HEK293 (cell line): ENCODE measurements at regions not wholly inside any gene's neighbourhood (a gene's known extent, or its start where the extent isn't known, plus 50 kb on each side); places are given as distances from the start of the nearest gene placed in this dataset.

Experiments used
- CTCF ChIA-PET: fragments of 350-600 bp; formaldehyde crosslinking; extraction: SDS; loops from one replicate; lab custom pipeline; 2021; ENCODE audit warnings: antibody characterized with exemption; lab: Yijun Ruan, JAX
- POLR2A ChIA-PET: fragments of 300-600 bp; formaldehyde crosslinking; extraction: SDS; loops from one replicate; lab custom pipeline; 2020; ENCODE audit warnings: antibody characterized with exemption, inconsistent platforms; lab: Yijun Ruan, JAX
- H3K27ac ChIP-seq: fragments of 200-500 bp; sonication (Bioruptor generic); 2 replicates; pipeline ENCODE4 v1.5.1; 2014; ENCODE audit warnings: low read depth, low read length, control low read depth, inconsistent platforms; ENCODE audit errors: extremely low read depth
- H3K36me3 ChIP-seq, 2 experiments: fragments of 200-500 bp in 1 of 2; sonication (Bioruptor generic) in 1 of 2; 1 replicate in 1 of 2; 2 replicates in 1 of 2; pipeline ENCODE4 v1.5.1; 2014 to 2017; ENCODE audit warnings: inconsistent platforms in 2 of 2, low read length in 2 of 2; ENCODE audit not compliant: control insufficient read depth in 2 of 2, insufficient read depth in 1 of 2
- H3K4me1 ChIP-seq: fragments of 200-500 bp; sonication (Bioruptor generic); 2 replicates; pipeline ENCODE4 v1.5.1; 2014; ENCODE audit warnings: mild to moderate bottlenecking, low read length, inconsistent platforms; ENCODE audit not compliant: control insufficient read depth, insufficient read depth
- H3K4me3 ChIP-seq: 2 replicates; pipeline ENCODE4 v1.5.1; 2011; ENCODE audit warnings: low read depth, mild to moderate bottlenecking, control low read depth, low read length, moderate library complexity
- H3K9me3 ChIP-seq: fragments of 200-500 bp; sonication (Bioruptor generic); 2 replicates; pipeline ENCODE4 v1.5.1; 2014; ENCODE audit warnings: low read depth, low read length, inconsistent platforms; ENCODE audit not compliant: control insufficient read depth, insufficient read depth
- EGR2 ChIP-seq: fragments of 450-650 bp; formaldehyde crosslinking; IDR thresholded peaks from 2 replicates; pipeline ENCODE4 v1.5.1; 2016; ENCODE audit warnings: low read depth, missing biosample characterization, missing genetic modification characterization
- HOXA7 ChIP-seq: sonication (generic); formaldehyde crosslinking; IDR thresholded peaks from 2 replicates; pipeline ENCODE4 v1.8.1; 2022; ENCODE audit warnings: missing genetic modification reagents, borderline replicate concordance
- IKZF3 ChIP-seq: fragments of 450-650 bp; IDR thresholded peaks from 2 replicates; pipeline ENCODE4 v1.5.0; 2018; ENCODE audit warnings: missing biosample characterization, mild to moderate bottlenecking, missing genetic modification characterization, moderate library complexity
- OSR2 ChIP-seq: fragments of 450-650 bp; formaldehyde crosslinking; IDR thresholded peaks from 2 replicates; pipeline ENCODE4 v1.5.1; 2016; ENCODE audit warnings: missing biosample characterization, missing genetic modification characterization
- REPIN1 ChIP-seq: fragments of 450-650 bp; formaldehyde crosslinking; IDR thresholded peaks from 2 replicates; pipeline ENCODE4 v1.5.1; 2017; ENCODE audit warnings: missing biosample characterization, missing genetic modification characterization, low read depth
- WT1 ChIP-seq: fragments of 450-650 bp; formaldehyde crosslinking; IDR thresholded peaks from 2 replicates; pipeline ENCODE4 v1.5.1; 2016; ENCODE audit warnings: missing biosample characterization, missing genetic modification characterization
- ZBTB48 ChIP-seq: fragments of 450-650 bp; formaldehyde crosslinking; IDR thresholded peaks from 2 replicates; pipeline ENCODE4 v1.5.1; 2016; ENCODE audit warnings: missing biosample characterization, missing genetic modification characterization
- ZEB2 ChIP-seq: fragments of 450-650 bp; formaldehyde crosslinking; IDR thresholded peaks from 2 replicates; pipeline ENCODE4 v1.5.1; 2016; ENCODE audit warnings: missing biosample characterization, missing genetic modification characterization
- ZNF112 ChIP-seq: fragments of 450-650 bp; formaldehyde crosslinking; IDR thresholded peaks from 2 replicates; pipeline ENCODE4 v1.5.0; 2017; ENCODE audit warnings: missing biosample characterization, missing genetic modification characterization
- ZNF169 ChIP-seq: fragments of 450-650 bp; formaldehyde crosslinking; IDR thresholded peaks from 2 replicates; pipeline ENCODE4 v1.5.1; 2016; ENCODE audit warnings: missing biosample characterization, missing genetic modification characterization
- ZNF184 ChIP-seq: fragments of 450-650 bp; IDR thresholded peaks from 2 replicates; pipeline ENCODE4 v1.5.1; 2018; ENCODE audit warnings: missing biosample characterization, mild to moderate bottlenecking, missing genetic modification characterization
- ZNF518A ChIP-seq: fragments of 450-650 bp; formaldehyde crosslinking; conservative IDR thresholded peaks from 2 replicates; pipeline ENCODE4 v1.5.1; 2016; ENCODE audit warnings: low read depth, missing biosample characterization, missing genetic modification characterization
- ZNF544 ChIP-seq: fragments of 450-650 bp; formaldehyde crosslinking; IDR thresholded peaks from 2 replicates; pipeline ENCODE4 v1.5.0; 2017; ENCODE audit warnings: missing biosample characterization, missing genetic modification characterization
- ZNF558 ChIP-seq: fragments of 450-650 bp; formaldehyde crosslinking; IDR thresholded peaks from 2 replicates; pipeline ENCODE4 v1.5.1; 2016; ENCODE audit warnings: missing biosample characterization, missing genetic modification characterization
- ZNF561 ChIP-seq: fragments of 450-650 bp; IDR thresholded peaks from 2 replicates; pipeline ENCODE4 v1.5.1; 2018; ENCODE audit warnings: missing biosample characterization, missing genetic modification characterization, borderline replicate concordance
- ZNF610 ChIP-seq: fragments of 450-650 bp; formaldehyde crosslinking; IDR thresholded peaks from 2 replicates; pipeline ENCODE4 v1.5.1; 2016; ENCODE audit warnings: missing biosample characterization, missing genetic modification characterization, borderline replicate concordance
- ZNF626 ChIP-seq: fragments of 450-650 bp; sonication (Bioruptor Pico); formaldehyde crosslinking; IDR thresholded peaks from 2 replicates; pipeline ENCODE4 v1.5.1; 2018; ENCODE audit warnings: missing biosample characterization, missing genetic modification characterization, inconsistent platforms
- ZNF660 ChIP-seq: fragments of 450-650 bp; IDR thresholded peaks from 2 replicates; pipeline ENCODE4 v1.5.1; 2018; ENCODE audit warnings: missing biosample characterization, mild to moderate bottlenecking, missing genetic modification characterization
- ZNF776 ChIP-seq: fragments of 450-650 bp; formaldehyde crosslinking; IDR thresholded peaks from 2 replicates; pipeline ENCODE4 v1.5.0; 2017; ENCODE audit warnings: missing biosample characterization, missing genetic modification characterization, borderline replicate concordance
- TF ChIP-seq, protein P1 (sequence below): fragments of 450-650 bp; formaldehyde crosslinking; IDR thresholded peaks from 2 replicates; pipeline ENCODE4 v1.5.1; 2016; ENCODE audit warnings: missing biosample characterization, missing genetic modification characterization
- TF ChIP-seq, protein P2 (sequence below): fragments of 450-650 bp; formaldehyde crosslinking; IDR thresholded peaks from 2 replicates; pipeline ENCODE4 v1.5.1; 2016; ENCODE audit warnings: missing biosample characterization, missing genetic modification characterization, low read depth
- TF ChIP-seq, protein P3 (sequence below): fragments of 450-650 bp; formaldehyde crosslinking; IDR thresholded peaks from 2 replicates; pipeline ENCODE4 v1.5.1; 2016; ENCODE audit warnings: missing biosample characterization, missing genetic modification characterization
- TF ChIP-seq, protein P4 (sequence below): fragments of 450-650 bp; formaldehyde crosslinking; IDR thresholded peaks from 2 replicates; pipeline ENCODE4 v1.5.1; 2017; ENCODE audit warnings: missing biosample characterization, missing genetic modification characterization

GRCh38 chr5:116971131-116971530 lies 396.5 kb upstream of the SEMA6A start:
- ChIA-PET POLR2A (no interaction called here), CTCF (interaction anchor here (0.6 kb wide), 1 partner anchor 54 kb away, joined by 3 read pairs; no protein-coding TSS in a partner anchor)
- no peak overlapping the region for H3K27ac ChIP-seq
- H3K4me1 ChIP-seq, result peaks cover 15% of the 10 kb centered on the region
- H3K36me3 ChIP-seq, result no peaks in the 10 kb centered on the region
- H3K4me3 ChIP-seq, result no peak overlapping the region
- no peak for TF ChIP-seq IKZF3 (tag by site-specific recombination)
- no peak for TF ChIP-seq WT1 (tag by site-specific recombination)
- TF ChIP-seq ZNF626, result no peak
- no peak for TF ChIP-seq ZBTB48 (tag by site-specific recombination)
- no peaks in the 10 kb centered on the region; the same call in 1 of the 2 replicates for H3K9me3 ChIP-seq

- H3K4me1 ChIP-seq, result peaks cover 15% of the 10 kb centered on the region
- no peaks in the 10 kb centered on the region for H3K36me3 ChIP-seq
- H3K27ac ChIP-seq, result no peak overlapping the region
- POLR2A ChIA-PET, result no interaction called here
- no peak overlapping the region for H3K4me3 ChIP-seq
- no peaks in the 10 kb centered on the region; the same call in 1 of the 2 replicates for H3K9me3 ChIP-seq
- CTCF ChIA-PET, result no interaction called here
- TF ChIP-seq REPIN1 (tag by site-specific recombination) (no peak), ZNF610 (tag by site-specific recombination) (no peak), ZNF112 (tag by site-specific recombination) (peak; percentile 87), OSR2 (tag by site-specific recombination) (no peak), ZNF184 (tag by site-specific recombination) (peak; percentile 71; the same call in 1 of the 2 replicates), ZNF518A (tag by site-specific recombination) (peak; percentile 34), ZNF626 (peak; percentile 56; the same call in 1 of the 2 replicates), ZEB2 (tag by site-specific recombination) (peak; percentile 14; the same call in 1 of the 2 replicates), ZNF561 (tag by site-specific recombination) (peak; percentile 56; the same call in 1 of the 2 replicates), ZNF776 (tag by site-specific recombination) (peak; percentile 80; the same call in 1 of the 2 replicates), ZNF558 (tag by site-specific recombination) (peak; percentile 30; the same call in 1 of the 2 replicates), EGR2 (no peak), ZNF169 (tag by site-specific recombination) (no peak), ZNF660 (tag by site-specific recombination) (0 out of 2 replicates have a peak, but pooled peaks have one; percentile 42), HOXA7 (CRISPR knock-in tag) (no peak), ZNF544 (tag by site-specific recombination) (peak; percentile 84)
- TF ChIP-seq, protein P1, sequence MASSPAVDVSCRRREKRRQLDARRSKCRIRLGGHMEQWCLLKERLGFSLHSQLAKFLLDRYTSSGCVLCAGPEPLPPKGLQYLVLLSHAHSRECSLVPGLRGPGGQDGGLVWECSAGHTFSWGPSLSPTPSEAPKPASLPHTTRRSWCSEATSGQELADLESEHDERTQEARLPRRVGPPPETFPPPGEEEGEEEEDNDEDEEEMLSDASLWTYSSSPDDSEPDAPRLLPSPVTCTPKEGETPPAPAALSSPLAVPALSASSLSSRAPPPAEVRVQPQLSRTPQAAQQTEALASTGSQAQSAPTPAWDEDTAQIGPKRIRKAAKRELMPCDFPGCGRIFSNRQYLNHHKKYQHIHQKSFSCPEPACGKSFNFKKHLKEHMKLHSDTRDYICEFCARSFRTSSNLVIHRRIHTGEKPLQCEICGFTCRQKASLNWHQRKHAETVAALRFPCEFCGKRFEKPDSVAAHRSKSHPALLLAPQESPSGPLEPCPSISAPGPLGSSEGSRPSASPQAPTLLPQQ (tag by site-specific recombination), result peak; percentile 33
- TF ChIP-seq, protein P2, sequence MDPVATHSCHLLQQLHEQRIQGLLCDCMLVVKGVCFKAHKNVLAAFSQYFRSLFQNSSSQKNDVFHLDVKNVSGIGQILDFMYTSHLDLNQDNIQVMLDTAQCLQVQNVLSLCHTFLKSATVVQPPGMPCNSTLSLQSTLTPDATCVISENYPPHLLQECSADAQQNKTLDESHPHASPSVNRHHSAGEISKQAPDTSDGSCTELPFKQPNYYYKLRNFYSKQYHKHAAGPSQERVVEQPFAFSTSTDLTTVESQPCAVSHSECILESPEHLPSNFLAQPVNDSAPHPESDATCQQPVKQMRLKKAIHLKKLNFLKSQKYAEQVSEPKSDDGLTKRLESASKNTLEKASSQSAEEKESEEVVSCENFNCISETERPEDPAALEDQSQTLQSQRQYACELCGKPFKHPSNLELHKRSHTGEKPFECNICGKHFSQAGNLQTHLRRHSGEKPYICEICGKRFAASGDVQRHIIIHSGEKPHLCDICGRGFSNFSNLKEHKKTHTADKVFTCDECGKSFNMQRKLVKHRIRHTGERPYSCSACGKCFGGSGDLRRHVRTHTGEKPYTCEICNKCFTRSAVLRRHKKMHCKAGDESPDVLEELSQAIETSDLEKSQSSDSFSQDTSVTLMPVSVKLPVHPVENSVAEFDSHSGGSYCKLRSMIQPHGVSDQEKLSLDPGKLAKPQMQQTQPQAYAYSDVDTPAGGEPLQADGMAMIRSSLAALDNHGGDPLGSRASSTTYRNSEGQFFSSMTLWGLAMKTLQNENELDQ (tag by site-specific recombination), result no peak
- TF ChIP-seq, protein P3, sequence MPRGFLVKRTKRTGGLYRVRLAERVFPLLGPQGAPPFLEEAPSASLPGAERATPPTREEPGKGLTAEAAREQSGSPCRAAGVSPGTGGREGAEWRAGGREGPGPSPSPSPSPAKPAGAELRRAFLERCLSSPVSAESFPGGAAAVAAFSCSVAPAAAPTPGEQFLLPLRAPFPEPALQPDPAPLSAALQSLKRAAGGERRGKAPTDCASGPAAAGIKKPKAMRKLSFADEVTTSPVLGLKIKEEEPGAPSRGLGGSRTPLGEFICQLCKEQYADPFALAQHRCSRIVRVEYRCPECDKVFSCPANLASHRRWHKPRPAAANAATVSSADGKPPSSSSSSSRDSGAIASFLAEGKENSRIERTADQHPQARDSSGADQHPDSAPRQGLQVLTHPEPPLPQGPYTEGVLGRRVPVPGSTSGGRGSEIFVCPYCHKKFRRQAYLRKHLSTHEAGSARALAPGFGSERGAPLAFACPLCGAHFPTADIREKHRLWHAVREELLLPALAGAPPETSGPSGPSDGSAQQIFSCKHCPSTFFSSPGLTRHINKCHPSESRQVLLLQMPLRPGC (tag by site-specific recombination), result no peak
- TF ChIP-seq, protein P4, sequence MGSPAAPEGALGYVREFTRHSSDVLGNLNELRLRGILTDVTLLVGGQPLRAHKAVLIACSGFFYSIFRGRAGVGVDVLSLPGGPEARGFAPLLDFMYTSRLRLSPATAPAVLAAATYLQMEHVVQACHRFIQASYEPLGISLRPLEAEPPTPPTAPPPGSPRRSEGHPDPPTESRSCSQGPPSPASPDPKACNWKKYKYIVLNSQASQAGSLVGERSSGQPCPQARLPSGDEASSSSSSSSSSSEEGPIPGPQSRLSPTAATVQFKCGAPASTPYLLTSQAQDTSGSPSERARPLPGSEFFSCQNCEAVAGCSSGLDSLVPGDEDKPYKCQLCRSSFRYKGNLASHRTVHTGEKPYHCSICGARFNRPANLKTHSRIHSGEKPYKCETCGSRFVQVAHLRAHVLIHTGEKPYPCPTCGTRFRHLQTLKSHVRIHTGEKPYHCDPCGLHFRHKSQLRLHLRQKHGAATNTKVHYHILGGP, result peak; percentile 72; the same call in 1 of the 2 replicates
These were observed 395.7 kb upstream of the SEMA6A start for GRCh38 chr5:116970318-116970717.
